ENCODE measurements at regions not wholly inside any gene's neighbourhood (a gene's known extent, or its start where the extent isn't known, plus 50 kb on each side); places are given as distances from the start of the nearest gene placed in this dataset.

GRCh38 chr17:6938637-6939036, 57.2 kb upstream of the ALOX12 start:
- TF ChIP-seq CTCF (IDR thresholded peaks at IDR 0.05; ENCODE audit: control insufficient read depth, insufficient read depth, low read depth, low read length, missing control alignments): no peak
- H3K4me3 ChIP-seq (ENCODE audit: control insufficient read depth, low read depth, low read length): no peak overlapping the region
- DNase-seq (ENCODE audit: low read depth): no peak

GRCh38 chr17:6940186-6940649, 55.6 kb upstream of the ALOX12 start:
- no peak for TF ChIP-seq CTCF (IDR thresholded peaks at IDR 0.05; ENCODE audit: control insufficient read depth, insufficient read depth, low read depth, low read length, missing control alignments)
- H3K4me3 ChIP-seq (ENCODE audit: control insufficient read depth, low read depth, low read length): peak overlapping the region; percentile 33
- DNase-seq (ENCODE audit: low read depth): no peak

GRCh38 chr17:6941989-6942388, 53.9 kb upstream of the ALOX12 start:
- no peak overlapping the region for H3K4me3 ChIP-seq (ENCODE audit: control insufficient read depth, low read depth, low read length)
- no peak for DNase-seq (ENCODE audit: low read depth)
- TF ChIP-seq CTCF (IDR thresholded peaks at IDR 0.05; ENCODE audit: control insufficient read depth, insufficient read depth, low read depth, low read length, missing control alignments): no peak

GRCh38 chr17:6943406-6943805, 52.4 kb upstream of the ALOX12 start:
- no peak for TF ChIP-seq CTCF (IDR thresholded peaks at IDR 0.05; ENCODE audit: control insufficient read depth, insufficient read depth, low read depth, low read length, missing control alignments)
- DNase-seq (ENCODE audit: low read depth): no peak
- H3K4me3 ChIP-seq (ENCODE audit: control insufficient read depth, low read depth, low read length): no peak overlapping the region
